Naive thymus-derived CD4-positive, alpha-beta T cell (primary cell): ENCODE measurements at regions not wholly inside any gene's neighbourhood (a gene's known extent, or its start where the extent isn't known, plus 50 kb on each side); places are given as distances from the start of the nearest gene placed in this dataset.

ENCODE experiments used
- ATAC-seq: fragments of 150-1000 bp; cut with Tn5 transposase; 2 replicates; pipeline ENCODE4 v1.10.0; 2021; ENCODE audit warnings: mild to moderate bottlenecking, moderate library complexity
- CTCF ChIA-PET: fragments of 350-600 bp; sonication (Branson Sonifier 250); formaldehyde crosslinking; loops from one replicate; lab custom pipeline; 2021; ENCODE audit warnings: antibody characterized with exemption; lab: Charles Lee
- POLR2A ChIA-PET: fragments of 350-600 bp; sonication (Branson Sonifier 250); formaldehyde crosslinking; loops from one replicate; lab custom pipeline; 2021; ENCODE audit warnings: antibody characterized with exemption, inconsistent platforms; lab: Charles Lee
- DNase-seq, 9 donors: peaks; one replicate each; pipeline versions ENCODE4 v3.0.0 to v3.0.0-alpha.2; 2020 to 2022; ENCODE audit warnings: mixed read lengths in 1 of 9
- H3K27ac ChIP-seq: one replicate; pipeline ENCODE4 v1.7.0; 2013; ENCODE audit warnings: mild to moderate bottlenecking, low read depth, low read length, moderate library complexity
- H3K27me3 ChIP-seq, 2 donors: one replicate each; pipeline ENCODE4 v1.7.0; 2013; ENCODE audit warnings: low read length in 2 of 2, mild to moderate bottlenecking in 2 of 2, moderate library complexity in 2 of 2; ENCODE audit not compliant: control insufficient read depth in 2 of 2, insufficient read depth in 2 of 2
- H3K36me3 ChIP-seq, 3 experiments: 1 replicate in 2 of 3; 2 replicates in 1 of 3; pipeline ENCODE4 v1.7.0; 2013; ENCODE audit warnings: low read length in 3 of 3, mild to moderate bottlenecking in 3 of 3, moderate library complexity in 1 of 3; ENCODE audit not compliant: insufficient read depth in 3 of 3, control insufficient read depth in 2 of 3
- H3K4me1 ChIP-seq, 2 donors: one replicate each; pipeline ENCODE4 v1.7.0; 2013; ENCODE audit warnings: low read length in 2 of 2, mild to moderate bottlenecking in 2 of 2, moderate library complexity in 1 of 2; ENCODE audit not compliant: control insufficient read depth in 2 of 2, insufficient read depth in 2 of 2
- H3K4me3 ChIP-seq: 2 replicates; pipeline ENCODE4 v1.7.0; 2013; ENCODE audit warnings: mild to moderate bottlenecking, low read length
- H3K9me3 ChIP-seq, 3 experiments: 1 replicate in 2 of 3; 2 replicates in 1 of 3; pipeline ENCODE4 v1.7.0; 2013; ENCODE audit warnings: low read length in 3 of 3; ENCODE audit not compliant: control insufficient read depth in 2 of 3
- H3K27ac Mint-ChIP-seq, 9 donors: one replicate each; pipeline ENCODE4 v1.8.0; 2020 to 2022; ENCODE audit warnings: mixed read lengths in 9 of 9, mild to moderate bottlenecking in 8 of 9, moderate library complexity in 5 of 9, inconsistent platforms in 2 of 9
- H3K27me3 Mint-ChIP-seq, 5 donors: one replicate each; pipeline ENCODE4 v1.8.0; 2021 to 2022; ENCODE audit warnings: mixed read lengths in 5 of 5, mild to moderate bottlenecking in 1 of 5
- H3K36me3 Mint-ChIP-seq, 5 donors: one replicate each; pipeline ENCODE4 v1.8.0; 2020 to 2022; ENCODE audit warnings: mixed read lengths in 5 of 5, mild to moderate bottlenecking in 3 of 5, inconsistent platforms in 1 of 5
- H3K4me1 Mint-ChIP-seq, 7 donors: one replicate each; pipeline ENCODE4 v1.8.0; 2020 to 2022; ENCODE audit warnings: mixed read lengths in 7 of 7, mild to moderate bottlenecking in 3 of 7, inconsistent platforms in 1 of 7
- H3K4me3 Mint-ChIP-seq, 10 donors: one replicate each; pipeline ENCODE4 v1.8.0; 2020 to 2022; ENCODE audit warnings: mild to moderate bottlenecking in 10 of 10, mixed read lengths in 10 of 10, moderate library complexity in 6 of 10, inconsistent platforms in 2 of 10
- H3K9me3 Mint-ChIP-seq, 11 donors: one replicate each; pipeline ENCODE4 v1.8.0; 2020 to 2022; ENCODE audit warnings: mixed read lengths in 11 of 11, mild to moderate bottlenecking in 4 of 11, inconsistent platforms in 1 of 11, moderate library complexity in 1 of 11
- intact Hi-C, 2 donors: fragments of 100-400 bp; cut with micrococcal nuclease; formaldehyde crosslinking; loops; one replicate each; pipeline ENCODE4 v1.15.1; 2023

GRCh38 chr7:50866343-50867033, 83.8 kb upstream of the GRB10 start:
- no peaks in the 10 kb centered on the region for H3K36me3 ChIP-seq
- Mint-ChIP-seq H3K4me1 (peaks cover 0 to 1% (median 0%) of the 10 kb centered on the region in 7 donors), H3K36me3 (peaks cover 0 to 4% (median 0%) of the 10 kb centered on the region in 5 donors), H3K27ac (no peak overlapping the region), H3K4me3 (no peak overlapping the region), H3K9me3 (peaks cover 0 to 2% (median 0%) of the 10 kb centered on the region in 11 donors), H3K27me3 (peaks cover 3 to 14% (median 6%) of the 10 kb centered on the region in 5 donors)
- H3K4me1 ChIP-seq: no peaks in the 10 kb centered on the region
- no peak for ATAC-seq
- intact Hi-C loops: no loop called here
- H3K9me3 ChIP-seq: no peaks in the 10 kb centered on the region
- no peaks in the 10 kb centered on the region for H3K27me3 ChIP-seq
- H3K4me3 ChIP-seq: no peak overlapping the region
- ChIA-PET POLR2A (no interaction called here), CTCF (interaction anchor here (0.7 kb wide), 1 partner anchor 144 kb away, joined by 3 read pairs; no protein-coding TSS in a partner anchor)
- no peak for DNase-seq
- no peak overlapping the region for H3K27ac ChIP-seq

GRCh38 chr7:50865450-50865849, 82.8 kb upstream of the GRB10 start:
- ChIA-PET CTCF (no interaction called here), POLR2A (no interaction called here)
- peaks cover 0 to 2% (median 0%) of the 10 kb centered on the region in 11 donors for H3K9me3 Mint-ChIP-seq

GRCh38 chr7:50864694-50865093, 82.0 kb upstream of the GRB10 start:
- no peak overlapping the region for H3K4me3 ChIP-seq
- Mint-ChIP-seq H3K27ac (no peak overlapping the region), H3K9me3 (peaks cover 0 to 2% (median 0%) of the 10 kb centered on the region in 11 donors), H3K4me1 (peaks cover 0 to 1% (median 0%) of the 10 kb centered on the region in 7 donors), H3K36me3 (peaks cover 0 to 4% (median 0%) of the 10 kb centered on the region in 5 donors), H3K27me3 (peaks cover 0 to 17% (median 6%) of the 10 kb centered on the region in 5 donors), H3K4me3 (no peak overlapping the region)
- CTCF ChIA-PET: no interaction called here
- POLR2A ChIA-PET: no interaction called here
- H3K4me1 ChIP-seq: no peaks in the 10 kb centered on the region
- intact Hi-C loops: no loop called here
- H3K27ac ChIP-seq: no peak overlapping the region
- no peaks in the 10 kb centered on the region for H3K36me3 ChIP-seq
- DNase-seq (no peak), ATAC-seq (no peak)
- H3K9me3 ChIP-seq: no peaks in the 10 kb centered on the region
- no peaks in the 10 kb centered on the region for H3K27me3 ChIP-seq

More at GRCh38 chr7:50865450-50865849, 82.8 kb upstream of the GRB10 start:
- Mint-ChIP-seq H3K27me3 (peaks cover 0 to 17% (median 5%) of the 10 kb centered on the region in 5 donors), H3K36me3 (peaks cover 0 to 4% (median 0%) of the 10 kb centered on the region in 5 donors), H3K4me3 (no peak overlapping the region), H3K27ac (no peak overlapping the region), H3K4me1 (peaks cover 0 to 1% (median 0%) of the 10 kb centered on the region in 7 donors)
- intact Hi-C loops: no loop called here
- H3K4me3 ChIP-seq: no peak overlapping the region
- no peaks in the 10 kb centered on the region for H3K27me3 ChIP-seq
- no peaks in the 10 kb centered on the region for H3K9me3 ChIP-seq
- H3K36me3 ChIP-seq: no peaks in the 10 kb centered on the region
- no peak for DNase-seq
- ATAC-seq: no peak
- no peak overlapping the region for H3K27ac ChIP-seq
- H3K4me1 ChIP-seq: no peaks in the 10 kb centered on the region

- no peaks in the 10 kb centered on the region for H3K36me3 ChIP-seq
- peaks cover 0 to 1% (median 0%) of the 10 kb centered on the region in 7 donors for H3K4me1 Mint-ChIP-seq
- POLR2A ChIA-PET: no interaction called here
- peaks cover 0 to 2% (median 0%) of the 10 kb centered on the region in 11 donors for H3K9me3 Mint-ChIP-seq
- no peak overlapping the region for H3K4me3 ChIP-seq
- H3K9me3 ChIP-seq: no peaks in the 10 kb centered on the region
- H3K27me3 Mint-ChIP-seq: peaks cover 0 to 14% (median 9%) of the 10 kb centered on the region in 5 donors
- H3K36me3 Mint-ChIP-seq: peaks cover 0 to 4% (median 0%) of the 10 kb centered on the region in 5 donors
- H3K27ac ChIP-seq: no peak overlapping the region
- H3K4me3 Mint-ChIP-seq: no peak overlapping the region
- DNase-seq (no peak), ATAC-seq (no peak)
- H3K4me1 ChIP-seq: no peaks in the 10 kb centered on the region
- CTCF ChIA-PET: no interaction called here
- intact Hi-C loops: no loop called here
- no peaks in the 10 kb centered on the region for H3K27me3 ChIP-seq
- no peak overlapping the region for H3K27ac Mint-ChIP-seq
Observed at GRCh38 chr7:50863053-50863452, 80.4 kb upstream of the GRB10 start.

GRCh38 chr7:50862302-50862701, 79.6 kb upstream of the GRB10 start:
- ChIA-PET POLR2A (no interaction called here), CTCF (no interaction called here)
- H3K27ac ChIP-seq: no peak overlapping the region
- no peaks in the 10 kb centered on the region for H3K9me3 ChIP-seq
- Mint-ChIP-seq H3K27me3 (peaks cover 0 to 9% (median 5%) of the 10 kb centered on the region in 5 donors), H3K27ac (no peak overlapping the region), H3K4me3 (no peak overlapping the region), H3K9me3 (peaks cover 0 to 2% (median 0%) of the 10 kb centered on the region in 11 donors), H3K36me3 (peaks cover 0 to 4% (median 0%) of the 10 kb centered on the region in 5 donors), H3K4me1 (peaks cover 0 to 1% (median 0%) of the 10 kb centered on the region in 7 donors)
- no peaks in the 10 kb centered on the region for H3K27me3 ChIP-seq
- ATAC-seq (no peak), DNase-seq (no peak)
- H3K4me3 ChIP-seq: no peak overlapping the region
- no peaks in the 10 kb centered on the region for H3K4me1 ChIP-seq
- no peaks in the 10 kb centered on the region for H3K36me3 ChIP-seq
- intact Hi-C loops: no loop called here

- H3K4me1 Mint-ChIP-seq: peaks cover 0 to 1% (median 0%) of the 10 kb centered on the region in 7 donors
- no peak overlapping the region for H3K27ac Mint-ChIP-seq
- H3K9me3 Mint-ChIP-seq: peaks cover 0 to 2% (median 0%) of the 10 kb centered on the region in 11 donors
- H3K36me3 Mint-ChIP-seq: peaks cover 0 to 4% (median 0%) of the 10 kb centered on the region in 5 donors
- ChIA-PET CTCF (no interaction called here), POLR2A (no interaction called here)
- H3K4me3 ChIP-seq: no peak overlapping the region
- no peak overlapping the region for H3K27ac ChIP-seq
- no peak for ATAC-seq
- H3K9me3 ChIP-seq: no peaks in the 10 kb centered on the region
- no peak for DNase-seq
- no peaks in the 10 kb centered on the region for H3K27me3 ChIP-seq
- H3K27me3 Mint-ChIP-seq: peaks cover 0 to 8% (median 0%) of the 10 kb centered on the region in 5 donors
- H3K4me1 ChIP-seq: no peaks in the 10 kb centered on the region
- H3K36me3 ChIP-seq: no peaks in the 10 kb centered on the region
- intact Hi-C loops: no loop called here
- no peak overlapping the region for H3K4me3 Mint-ChIP-seq
Observed at GRCh38 chr7:50860598-50860997, 77.9 kb upstream of the GRB10 start.

GRCh38 chr7:50860174-50860573, 77.5 kb upstream of the GRB10 start:
- POLR2A ChIA-PET: no interaction called here
- H3K36me3 Mint-ChIP-seq: peaks cover 0 to 4% (median 0%) of the 10 kb centered on the region in 5 donors

More at GRCh38 chr7:50860174-50860573, 77.5 kb upstream of the GRB10 start:
- ATAC-seq: no peak
- no peak overlapping the region for H3K27ac ChIP-seq
- Mint-ChIP-seq H3K27me3 (peaks cover 0 to 8% (median 0%) of the 10 kb centered on the region in 5 donors), H3K9me3 (peaks cover 0 to 2% (median 0%) of the 10 kb centered on the region in 11 donors), H3K4me1 (peaks cover 0 to 1% (median 0%) of the 10 kb centered on the region in 7 donors), H3K27ac (no peak overlapping the region), H3K4me3 (no peak overlapping the region)
- H3K36me3 ChIP-seq: no peaks in the 10 kb centered on the region
- H3K4me1 ChIP-seq: no peaks in the 10 kb centered on the region
- no peak for DNase-seq
- intact Hi-C loops: no loop called here
- H3K4me3 ChIP-seq: no peak overlapping the region
- H3K9me3 ChIP-seq: no peaks in the 10 kb centered on the region
- H3K27me3 ChIP-seq: no peaks in the 10 kb centered on the region
- CTCF ChIA-PET: no interaction called here
